ENCODE measurements at regions not wholly inside any gene's neighbourhood (a gene's known extent, or its start where the extent isn't known, plus 50 kb on each side); places are given as distances from the start of the nearest gene placed in this dataset.

GRCh38 chr13:32859707-32860292 lies 156.4 kb upstream of the KL start:
- TF ChIP-seq, protein P1, sequence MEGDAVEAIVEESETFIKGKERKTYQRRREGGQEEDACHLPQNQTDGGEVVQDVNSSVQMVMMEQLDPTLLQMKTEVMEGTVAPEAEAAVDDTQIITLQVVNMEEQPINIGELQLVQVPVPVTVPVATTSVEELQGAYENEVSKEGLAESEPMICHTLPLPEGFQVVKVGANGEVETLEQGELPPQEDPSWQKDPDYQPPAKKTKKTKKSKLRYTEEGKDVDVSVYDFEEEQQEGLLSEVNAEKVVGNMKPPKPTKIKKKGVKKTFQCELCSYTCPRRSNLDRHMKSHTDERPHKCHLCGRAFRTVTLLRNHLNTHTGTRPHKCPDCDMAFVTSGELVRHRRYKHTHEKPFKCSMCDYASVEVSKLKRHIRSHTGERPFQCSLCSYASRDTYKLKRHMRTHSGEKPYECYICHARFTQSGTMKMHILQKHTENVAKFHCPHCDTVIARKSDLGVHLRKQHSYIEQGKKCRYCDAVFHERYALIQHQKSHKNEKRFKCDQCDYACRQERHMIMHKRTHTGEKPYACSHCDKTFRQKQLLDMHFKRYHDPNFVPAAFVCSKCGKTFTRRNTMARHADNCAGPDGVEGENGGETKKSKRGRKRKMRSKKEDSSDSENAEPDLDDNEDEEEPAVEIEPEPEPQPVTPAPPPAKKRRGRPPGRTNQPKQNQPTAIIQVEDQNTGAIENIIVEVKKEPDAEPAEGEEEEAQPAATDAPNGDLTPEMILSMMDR (IDR thresholded peaks at IDR 0.05; ENCODE audit: low read depth, low read length), result no peak
- TF ChIP-seq MYC (IDR thresholded peaks at IDR 0.05; ENCODE audit: low read depth, low read length), result no peak
- TF ChIP-seq MAX (IDR thresholded peaks at IDR 0.05; ENCODE audit: low read depth, low read length), result no peak
- no peak for TF ChIP-seq POLR2A (IDR thresholded peaks at IDR 0.05; ENCODE audit: extremely low read depth, insufficient read length)

Measured in NB4 (cell line).